ENCODE measurements at regions not wholly inside any gene's neighbourhood (a gene's known extent, or its start where the extent isn't known, plus 50 kb on each side); places are given as distances from the start of the nearest gene placed in this dataset.

DNA sequence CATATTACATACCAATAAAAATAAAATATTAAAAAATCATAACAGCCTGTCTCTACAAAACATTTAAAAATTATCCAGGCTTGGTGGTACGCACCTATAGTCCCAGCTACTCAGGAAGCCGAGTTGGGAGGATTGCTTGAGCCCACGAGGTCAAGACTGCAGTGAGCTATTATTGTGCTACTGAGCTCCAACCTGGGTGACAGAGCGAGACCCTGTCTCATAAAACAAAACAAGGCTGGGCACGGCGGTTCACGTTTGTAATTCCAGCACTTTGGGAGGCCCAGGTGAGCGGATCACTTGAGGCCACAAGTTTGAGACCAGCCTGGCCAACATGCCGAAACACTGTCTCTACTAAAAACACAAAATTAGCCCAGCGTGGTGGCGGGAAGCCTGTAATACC, 52.2 kb upstream of the LSM14A start:
- no peak for DNase-seq

- no peak for DNase-seq
Observed at GRCh38 chr19:34120846-34121639, 51.3 kb upstream of the LSM14A start.
